ENCODE measurements at regions not wholly inside any gene's neighbourhood (a gene's known extent, or its start where the extent isn't known, plus 50 kb on each side); places are given as distances from the start of the nearest gene placed in this dataset.
"Not testable (repeated sequence)": the region's sequence is repeated elsewhere in the genome, so short reads cannot be mapped to it uniquely, and the experiment has no call there.

DNA sequence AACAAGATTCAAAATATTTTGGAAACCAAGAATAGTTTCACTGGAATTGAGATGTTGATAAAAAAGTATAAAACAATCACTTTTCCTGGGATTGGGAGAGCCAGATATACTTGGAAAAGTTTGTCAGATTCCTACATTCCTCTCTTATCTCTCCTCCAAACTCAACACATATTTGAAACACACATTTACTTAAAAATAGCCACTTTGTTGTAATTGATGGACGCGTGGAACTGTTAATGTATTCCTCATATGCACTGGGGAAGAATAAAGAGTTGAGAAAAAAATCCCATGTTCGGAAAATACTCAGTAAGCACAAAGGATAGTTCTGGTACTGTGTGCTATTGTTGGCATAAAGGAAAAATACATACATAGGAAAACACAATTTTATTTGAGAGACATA, 195.6 kb upstream of the FLRT2 start:
- Histone ChIP-seq H3K4me3 (no peak overlapping the region), H3K27ac (no peak overlapping the region)

GRCh38 chr14:85336257-85336656, 193.7 kb upstream of the FLRT2 start:
- H3K4me3 ChIP-seq, result no peak overlapping the region
- H3K27ac ChIP-seq, result no peak overlapping the region

DNA sequence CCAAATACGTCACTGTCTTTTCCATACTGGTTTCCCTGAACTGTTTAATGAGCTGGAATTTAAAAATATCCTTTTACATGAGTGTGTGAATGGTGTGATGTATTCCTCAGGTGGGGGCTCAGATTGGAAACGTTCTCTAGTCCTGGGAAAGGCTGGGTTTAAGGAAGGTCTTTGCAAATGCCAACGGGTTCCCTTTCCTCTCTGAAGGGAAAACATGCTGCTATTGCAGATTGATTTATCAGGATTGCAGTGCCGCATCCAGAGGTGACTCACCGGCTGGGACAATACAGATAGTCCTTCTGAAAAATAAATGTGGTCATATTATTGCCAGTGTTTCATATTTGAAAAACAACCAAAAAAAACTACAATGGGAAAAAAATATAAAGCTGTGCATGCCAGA, 193.1 kb upstream of the FLRT2 start:
- Histone ChIP-seq H3K27ac (no peak overlapping the region), H3K4me3 (no peak overlapping the region)

- Histone ChIP-seq H3K4me3 (no peak overlapping the region), H3K27ac (no peak overlapping the region)
These were observed 191.0 kb upstream of the FLRT2 start for GRCh38 chr14:85338895-85339294.

- H3K4me3 ChIP-seq, result no peak overlapping the region
- no peak overlapping the region for H3K27ac ChIP-seq
These were observed 186.9 kb upstream of the FLRT2 start for GRCh38 chr14:85342858-85343607.

- H3K27ac ChIP-seq, result no peak overlapping the region
These were observed 185.8 kb upstream of the FLRT2 start for GRCh38 chr14:85344171-85344570.

GRCh38 chr14:85344847-85345570, 184.9 kb upstream of the FLRT2 start:
- Histone ChIP-seq H3K27ac (no peak overlapping the region), H3K4me3 (no peak overlapping the region)

More at GRCh38 chr14:85344171-85344570, 185.8 kb upstream of the FLRT2 start:
- H3K4me3 ChIP-seq, result no peak overlapping the region

DNA sequence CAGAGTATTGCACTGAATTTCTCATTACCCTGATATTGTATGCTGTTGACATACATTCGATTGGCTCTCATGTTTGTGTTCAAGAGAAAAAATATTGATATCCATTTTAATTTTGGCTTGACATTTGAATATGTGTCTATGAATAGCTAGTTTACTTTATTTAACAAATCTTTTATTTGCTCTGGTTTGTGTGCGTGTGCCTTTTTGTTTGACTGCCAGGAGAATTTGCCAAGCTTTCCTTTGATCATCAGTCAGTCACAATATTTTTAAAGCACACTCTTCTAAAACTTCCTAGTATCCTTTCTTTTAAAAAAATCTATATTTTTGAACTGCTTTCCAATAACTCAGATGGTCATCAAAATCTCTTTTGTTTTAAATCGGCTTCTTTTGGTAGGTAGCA, 179.3 kb upstream of the FLRT2 start:
- Histone ChIP-seq H3K27ac (no peak overlapping the region), H3K4me3 (no peak overlapping the region)

GRCh38 chr14:85352588-85352987, 177.4 kb upstream of the FLRT2 start:
- not testable (repeated sequence) for H3K27ac ChIP-seq, H3K4me3 ChIP-seq

- no peak overlapping the region for H3K27ac ChIP-seq
These were observed 172.8 kb upstream of the FLRT2 start for GRCh38 chr14:85357120-85357519.

DNA sequence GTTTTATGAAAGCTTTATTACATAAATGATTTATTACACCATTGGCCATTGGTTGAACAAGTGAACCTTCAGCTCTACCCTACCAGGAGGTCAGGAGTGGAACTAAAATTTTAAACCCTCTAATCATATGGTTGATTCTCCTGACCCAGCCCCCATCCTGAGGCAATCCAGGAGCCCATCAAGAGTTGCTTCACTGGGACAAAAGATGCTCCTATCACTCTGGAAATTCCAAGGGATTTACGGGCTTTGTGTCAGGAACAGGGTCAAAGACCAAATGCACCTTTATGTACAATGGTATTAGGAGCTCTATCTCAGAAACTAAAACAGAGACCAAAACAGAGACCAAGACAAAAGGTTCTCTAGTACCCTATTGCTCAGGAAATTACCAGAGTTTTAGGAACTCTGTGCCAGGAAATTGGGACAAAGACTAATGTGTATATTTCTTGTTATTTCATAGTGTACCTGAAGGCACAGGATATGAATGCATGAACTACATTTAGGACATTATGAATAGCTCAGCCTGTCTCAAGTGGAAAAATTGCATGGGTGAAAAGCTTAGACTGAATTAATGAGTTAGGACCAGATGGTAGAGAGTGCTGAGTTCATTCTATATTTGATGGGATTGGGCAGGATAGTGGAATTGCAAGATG, 171.7 kb upstream of the FLRT2 start:
- no peak overlapping the region for H3K27ac ChIP-seq
- no peak overlapping the region for H3K4me3 ChIP-seq

More at GRCh38 chr14:85357120-85357519, 172.8 kb upstream of the FLRT2 start:
- H3K4me3 ChIP-seq, result no peak overlapping the region

- H3K4me3 ChIP-seq, result no peak overlapping the region
- no peak overlapping the region for H3K27ac ChIP-seq
These were observed 170.4 kb upstream of the FLRT2 start for GRCh38 chr14:85359505-85359904.

- Histone ChIP-seq H3K4me3 (no peak overlapping the region), H3K27ac (no peak overlapping the region)
These were observed 166.6 kb upstream of the FLRT2 start for GRCh38 chr14:85363358-85363757.

DNA sequence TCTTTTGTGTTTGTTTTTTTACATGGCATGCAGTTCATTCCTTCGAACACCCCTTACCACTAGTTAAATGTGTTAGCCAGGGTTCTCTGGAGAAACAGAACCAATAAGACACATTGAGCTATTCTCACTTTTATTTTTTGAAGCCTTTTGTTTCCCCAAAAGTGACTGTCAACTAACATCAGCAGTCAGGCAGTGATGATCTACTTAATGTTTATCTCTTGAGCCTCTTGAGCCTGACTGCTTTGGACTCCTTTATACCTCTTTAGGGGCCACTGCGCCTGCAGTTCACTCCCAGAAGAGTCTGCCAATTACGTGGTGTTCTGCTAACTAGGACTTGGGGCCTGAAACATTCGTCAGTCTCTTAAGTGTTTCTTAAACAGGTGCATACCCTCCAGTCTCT, 163.7 kb upstream of the FLRT2 start:
- Histone ChIP-seq H3K27ac (no peak overlapping the region), H3K4me3 (no peak overlapping the region)

- no peak overlapping the region for H3K4me3 ChIP-seq
- no peak overlapping the region for H3K27ac ChIP-seq
These were observed 149.1 kb upstream of the FLRT2 start for GRCh38 chr14:85380881-85381280.

- no peak overlapping the region for H3K27ac ChIP-seq
- no peak overlapping the region for H3K4me3 ChIP-seq
These were observed 147.6 kb upstream of the FLRT2 start for GRCh38 chr14:85382341-85382740.

- H3K4me3 ChIP-seq, result no peak overlapping the region
- H3K27ac ChIP-seq, result no peak overlapping the region
These were observed 142.8 kb upstream of the FLRT2 start for GRCh38 chr14:85387181-85387580.

DNA sequence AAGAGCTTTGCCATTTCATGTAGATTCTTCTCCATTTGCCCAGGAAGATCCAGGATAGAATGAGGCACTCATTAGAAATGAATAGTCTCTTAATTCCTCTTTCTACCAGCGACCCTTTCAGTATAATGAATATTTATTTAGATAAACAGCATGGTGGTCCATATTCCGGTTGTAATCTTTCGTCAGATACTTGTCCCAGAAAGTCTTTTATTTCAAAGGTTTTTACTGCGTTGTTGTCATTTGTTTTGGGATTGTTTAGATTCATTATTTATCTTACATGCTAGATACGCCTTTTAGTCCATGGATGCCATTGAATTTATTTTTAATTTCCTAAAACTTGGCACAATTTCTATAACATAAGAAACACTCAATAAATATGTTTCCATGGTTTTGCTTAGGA, 139.7 kb upstream of the FLRT2 start:
- Histone ChIP-seq H3K27ac (no peak overlapping the region), H3K4me3 (no peak overlapping the region)

GRCh38 chr14:85391455-85391854, 138.5 kb upstream of the FLRT2 start:
- Histone ChIP-seq H3K4me3 (no peak overlapping the region), H3K27ac (no peak overlapping the region)

DNA sequence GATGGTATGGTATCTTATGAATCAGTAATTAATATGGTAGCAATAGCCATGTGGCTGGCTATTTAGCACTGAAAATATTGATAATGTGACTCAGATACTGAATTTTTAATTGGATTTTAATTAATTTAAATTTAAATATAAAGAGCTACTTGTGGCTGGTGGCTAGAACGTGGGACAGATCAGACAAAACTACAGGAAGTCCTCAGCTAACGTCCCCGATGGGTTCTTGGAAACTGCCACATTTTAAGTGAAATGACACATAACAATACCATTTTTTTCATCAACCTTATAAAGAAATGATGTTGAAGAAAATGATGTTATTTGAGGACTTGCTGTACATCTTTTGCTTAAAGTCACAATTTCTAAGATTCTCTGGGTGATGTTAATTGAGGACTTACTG, 138.1 kb upstream of the FLRT2 start:
- no peak overlapping the region for H3K27ac ChIP-seq
- H3K4me3 ChIP-seq, result no peak overlapping the region

DNA sequence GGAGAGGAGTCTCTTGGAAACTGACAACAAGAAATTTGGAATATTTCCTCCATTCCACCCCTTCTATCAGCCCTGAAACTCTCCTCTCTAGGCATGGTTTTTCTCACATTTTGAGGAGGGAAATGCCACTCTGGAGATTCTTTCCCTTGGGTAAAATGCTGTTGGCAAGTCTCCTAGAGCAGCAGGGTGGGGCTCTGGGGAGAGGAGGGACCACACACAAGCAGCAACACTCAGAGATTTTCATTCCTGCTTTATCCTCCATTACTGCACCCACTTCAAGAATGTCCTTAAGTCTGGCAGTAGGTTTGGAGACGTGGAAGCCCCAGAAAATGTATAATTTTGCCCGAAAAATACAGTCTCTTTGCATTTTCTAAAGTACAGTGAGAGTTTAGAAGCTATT, 130.8 kb upstream of the FLRT2 start:
- Histone ChIP-seq H3K4me3 (no peak overlapping the region), H3K27ac (peak overlapping the region in 1 of 21 experiments; percentile 57)
